GM18873 (cell line): ENCODE measurements at regions not wholly inside any gene's neighbourhood (a gene's known extent, or its start where the extent isn't known, plus 50 kb on each side); places are given as distances from the start of the nearest gene placed in this dataset.

Experiments used
- ATAC-seq: cut with Tn5 transposase; IDR thresholded peaks from one replicate; pipeline ENCODE4 v1.9.1; 2021; ENCODE audit warnings: mild to moderate bottlenecking, moderate library complexity, moderate number of reproducible peaks; ENCODE audit not compliant: unreplicated experiment, low FRiP score

DNA sequence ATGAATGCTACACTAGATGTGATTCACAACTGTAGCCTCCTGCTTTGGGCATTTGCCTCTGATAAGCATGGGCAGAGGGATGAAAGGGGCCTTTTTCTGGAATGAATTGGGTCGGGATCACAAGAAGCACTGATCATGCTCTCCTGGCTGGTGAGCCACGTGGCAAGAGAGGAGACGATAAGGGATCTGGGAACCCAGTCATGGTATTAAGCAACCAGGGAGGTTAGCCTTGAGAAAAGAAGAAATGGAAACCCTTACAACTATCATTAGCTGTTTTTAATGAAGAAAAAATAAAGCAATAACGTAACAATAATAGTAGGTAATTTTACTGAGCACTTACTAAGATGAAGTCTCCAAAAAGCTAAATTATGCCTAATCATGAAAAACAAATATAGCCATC, 50.0 kb upstream of the RAI14 start:
- ATAC-seq = no peak
